ENCODE measurements at regions not wholly inside any gene's neighbourhood (a gene's known extent, or its start where the extent isn't known, plus 50 kb on each side); places are given as distances from the start of the nearest gene placed in this dataset.

DNA sequence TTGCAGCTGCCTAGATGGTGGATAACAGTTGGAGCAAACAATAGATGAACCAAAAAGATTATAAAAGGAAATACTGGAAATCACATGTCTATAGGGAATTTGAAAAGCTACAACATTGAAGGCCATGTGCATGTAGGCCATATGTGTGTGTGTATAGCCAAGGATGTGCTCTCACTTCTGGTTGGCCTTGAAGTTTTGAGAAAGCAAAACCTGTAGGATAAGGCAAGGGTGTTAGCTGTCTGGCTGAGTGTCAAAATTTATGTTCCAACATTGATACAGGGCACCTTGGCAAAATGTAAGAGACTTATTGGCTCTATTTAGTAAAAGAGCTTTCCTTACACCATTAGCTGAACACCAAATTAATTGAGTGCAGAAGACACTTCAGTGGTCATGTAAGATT lies 1723.6 kb upstream of the PCDH20 start:
- Histone ChIP-seq H4K20me1 (ENCODE audit: insufficient read depth, low read length) (no peaks in the 10 kb centered on the region), H3K4me3 (ENCODE audit: insufficient read depth, low read depth, low read length) (no peak overlapping the region), H3K36me3 (ENCODE audit: insufficient read depth, low read length) (no peaks in the 10 kb centered on the region), H3K79me2 (ENCODE audit: insufficient read depth, low read length) (no peaks in the 10 kb centered on the region), H3K27ac (ENCODE audit: low read depth, low read length) (no peak overlapping the region), H3K4me2 (ENCODE audit: low read length) (no peak overlapping the region), H3K9ac (ENCODE audit: low read length) (no peak overlapping the region), H3K9me3 (ENCODE audit: insufficient read depth, low read depth, low read length) (no peaks in the 10 kb centered on the region), H2AFZ (ENCODE audit: low read depth, low read length) (no peak overlapping the region), H3K27me3 (ENCODE audit: insufficient read depth, low read length) (no peaks in the 10 kb centered on the region), H3K4me1 (ENCODE audit: insufficient read depth, low read length) (no peaks in the 10 kb centered on the region)
- Mint-ChIP-seq H3K4me1 (ENCODE audit: low read depth, unreplicated experiment) (no peaks in the 10 kb centered on the region), H3K9me3 (ENCODE audit: unreplicated experiment) (no peaks in the 10 kb centered on the region), H3K36me3 (ENCODE audit: low read depth, unreplicated experiment) (no peaks in the 10 kb centered on the region), H3K27me3 (ENCODE audit: low read depth, unreplicated experiment) (no peaks in the 10 kb centered on the region), H3K27ac (ENCODE audit: unreplicated experiment) (no peak overlapping the region), H3K4me3 (ENCODE audit: unreplicated experiment) (no peak overlapping the region)
- TF ChIP-seq, protein P1, sequence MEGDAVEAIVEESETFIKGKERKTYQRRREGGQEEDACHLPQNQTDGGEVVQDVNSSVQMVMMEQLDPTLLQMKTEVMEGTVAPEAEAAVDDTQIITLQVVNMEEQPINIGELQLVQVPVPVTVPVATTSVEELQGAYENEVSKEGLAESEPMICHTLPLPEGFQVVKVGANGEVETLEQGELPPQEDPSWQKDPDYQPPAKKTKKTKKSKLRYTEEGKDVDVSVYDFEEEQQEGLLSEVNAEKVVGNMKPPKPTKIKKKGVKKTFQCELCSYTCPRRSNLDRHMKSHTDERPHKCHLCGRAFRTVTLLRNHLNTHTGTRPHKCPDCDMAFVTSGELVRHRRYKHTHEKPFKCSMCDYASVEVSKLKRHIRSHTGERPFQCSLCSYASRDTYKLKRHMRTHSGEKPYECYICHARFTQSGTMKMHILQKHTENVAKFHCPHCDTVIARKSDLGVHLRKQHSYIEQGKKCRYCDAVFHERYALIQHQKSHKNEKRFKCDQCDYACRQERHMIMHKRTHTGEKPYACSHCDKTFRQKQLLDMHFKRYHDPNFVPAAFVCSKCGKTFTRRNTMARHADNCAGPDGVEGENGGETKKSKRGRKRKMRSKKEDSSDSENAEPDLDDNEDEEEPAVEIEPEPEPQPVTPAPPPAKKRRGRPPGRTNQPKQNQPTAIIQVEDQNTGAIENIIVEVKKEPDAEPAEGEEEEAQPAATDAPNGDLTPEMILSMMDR (IDR thresholded peaks at IDR 0.05; ENCODE audit: insufficient read depth, low read depth, low read length): no peak
- no peak for TF ChIP-seq EZH2 (IDR thresholded peaks at IDR 0.05; ENCODE audit: insufficient read depth, low read length)
- no peak for FAIRE-seq
- DNase-seq (ENCODE audit: low read depth): no peak

DNA sequence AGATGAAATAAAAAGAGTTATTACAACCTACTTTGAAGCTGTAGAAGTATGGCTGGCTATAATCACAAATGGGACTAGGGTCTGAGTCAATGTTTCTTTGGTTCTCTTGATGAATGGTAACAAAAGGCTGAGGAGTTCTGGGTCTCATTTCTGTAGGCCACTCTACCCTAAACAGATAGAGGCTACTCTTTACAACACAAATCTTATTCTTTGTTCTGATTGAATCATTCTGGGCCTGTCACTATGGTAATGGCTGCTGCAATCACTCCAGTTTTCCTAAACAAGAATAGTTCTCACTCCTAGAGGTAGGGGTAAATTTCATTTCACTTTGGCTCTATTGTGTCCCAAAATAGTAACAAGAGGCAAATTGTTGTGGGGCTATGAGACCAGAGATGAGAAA lies 1714.3 kb upstream of the PCDH20 start:
- no peak overlapping the region for H3K4me3 Mint-ChIP-seq (ENCODE audit: unreplicated experiment)
- Histone ChIP-seq H3K4me3 (ENCODE audit: insufficient read depth, low read depth, low read length) (no peak overlapping the region), H3K4me1 (ENCODE audit: insufficient read depth, low read length) (no peaks in the 10 kb centered on the region), H3K79me2 (ENCODE audit: insufficient read depth, low read length) (no peaks in the 10 kb centered on the region), H3K36me3 (ENCODE audit: insufficient read depth, low read length) (no peaks in the 10 kb centered on the region), H3K9ac (ENCODE audit: low read length) (no peak overlapping the region), H3K9me3 (ENCODE audit: insufficient read depth, low read depth, low read length) (no peaks in the 10 kb centered on the region), H2AFZ (ENCODE audit: low read depth, low read length) (no peak overlapping the region), H4K20me1 (ENCODE audit: insufficient read depth, low read length) (no peaks in the 10 kb centered on the region), H3K27ac (ENCODE audit: low read depth, low read length) (no peak overlapping the region), H3K27me3 (ENCODE audit: insufficient read depth, low read length) (no peaks in the 10 kb centered on the region), H3K4me2 (ENCODE audit: low read length) (no peak overlapping the region)
- no peak for DNase-seq (ENCODE audit: low read depth)
- no peaks in the 10 kb centered on the region for H3K27me3 Mint-ChIP-seq (ENCODE audit: low read depth, unreplicated experiment)
- no peak overlapping the region for H3K27ac Mint-ChIP-seq (ENCODE audit: unreplicated experiment)
- no peaks in the 10 kb centered on the region for H3K36me3 Mint-ChIP-seq (ENCODE audit: low read depth, unreplicated experiment)
- no peak for TF ChIP-seq EZH2 (IDR thresholded peaks at IDR 0.05; ENCODE audit: insufficient read depth, low read length)
- TF ChIP-seq, protein P1 (IDR thresholded peaks at IDR 0.05; ENCODE audit: insufficient read depth, low read depth, low read length): no peak
- H3K9me3 Mint-ChIP-seq (ENCODE audit: unreplicated experiment): no peaks in the 10 kb centered on the region
- FAIRE-seq: no peak
- H3K4me1 Mint-ChIP-seq (ENCODE audit: low read depth, unreplicated experiment): peaks cover 8% of the 10 kb centered on the region

DNA sequence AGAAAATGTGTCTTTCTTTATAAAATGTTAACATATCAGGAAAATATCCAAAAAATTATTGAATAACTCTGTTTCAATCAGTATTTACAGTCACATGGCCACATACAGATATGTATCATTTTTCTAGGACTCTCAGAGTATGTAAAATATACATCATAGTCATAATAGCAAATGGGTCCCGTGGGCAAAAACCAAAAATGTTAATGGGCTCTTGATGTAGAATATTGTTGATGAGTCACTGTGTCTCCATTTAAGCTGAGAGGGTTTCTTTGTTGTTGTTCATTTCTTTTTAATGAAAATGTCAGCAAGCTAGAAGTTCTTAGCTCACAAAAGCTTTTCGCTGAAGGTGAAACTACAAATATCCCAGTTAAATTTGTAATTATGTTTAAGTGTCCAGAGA lies 1713.1 kb upstream of the PCDH20 start:
- Histone ChIP-seq H3K9ac (ENCODE audit: low read length) (no peak overlapping the region), H3K4me3 (ENCODE audit: insufficient read depth, low read depth, low read length) (no peak overlapping the region), H3K4me2 (ENCODE audit: low read length) (no peak overlapping the region), H3K9me3 (ENCODE audit: insufficient read depth, low read depth, low read length) (no peaks in the 10 kb centered on the region), H3K36me3 (ENCODE audit: insufficient read depth, low read length) (no peaks in the 10 kb centered on the region), H3K27ac (ENCODE audit: low read depth, low read length) (no peak overlapping the region), H3K79me2 (ENCODE audit: insufficient read depth, low read length) (no peaks in the 10 kb centered on the region), H4K20me1 (ENCODE audit: insufficient read depth, low read length) (no peaks in the 10 kb centered on the region), H3K27me3 (ENCODE audit: insufficient read depth, low read length) (no peaks in the 10 kb centered on the region), H3K4me1 (ENCODE audit: insufficient read depth, low read length) (no peaks in the 10 kb centered on the region), H2AFZ (ENCODE audit: low read depth, low read length) (no peak overlapping the region)
- Mint-ChIP-seq H3K9me3 (ENCODE audit: unreplicated experiment) (no peaks in the 10 kb centered on the region), H3K4me1 (ENCODE audit: low read depth, unreplicated experiment) (peaks cover 8% of the 10 kb centered on the region), H3K27me3 (ENCODE audit: low read depth, unreplicated experiment) (no peaks in the 10 kb centered on the region), H3K36me3 (ENCODE audit: low read depth, unreplicated experiment) (no peaks in the 10 kb centered on the region), H3K27ac (ENCODE audit: unreplicated experiment) (no peak overlapping the region), H3K4me3 (ENCODE audit: unreplicated experiment) (no peak overlapping the region)
- DNase-seq (ENCODE audit: low read depth) (no peak), FAIRE-seq (no peak)
- TF ChIP-seq, protein P1 (IDR thresholded peaks at IDR 0.05; ENCODE audit: insufficient read depth, low read depth, low read length): no peak
- no peak for TF ChIP-seq EZH2 (IDR thresholded peaks at IDR 0.05; ENCODE audit: insufficient read depth, low read length)

Measured in astrocyte (in vitro differentiated cells and primary cell).